GM19043 (cell line): ENCODE measurements at regions not wholly inside any gene's neighbourhood (a gene's known extent, or its start where the extent isn't known, plus 50 kb on each side); places are given as distances from the start of the nearest gene placed in this dataset.
"Not testable (repeated sequence)": the region's sequence is repeated elsewhere in the genome, so short reads cannot be mapped to it uniquely, and the experiment has no call there.

Source experiments
- ATAC-seq: cut with Tn5 transposase; IDR thresholded peaks from one replicate; pipeline ENCODE4 v1.9.1; 2021; ENCODE audit warnings: low read depth; ENCODE audit not compliant: unreplicated experiment

DNA sequence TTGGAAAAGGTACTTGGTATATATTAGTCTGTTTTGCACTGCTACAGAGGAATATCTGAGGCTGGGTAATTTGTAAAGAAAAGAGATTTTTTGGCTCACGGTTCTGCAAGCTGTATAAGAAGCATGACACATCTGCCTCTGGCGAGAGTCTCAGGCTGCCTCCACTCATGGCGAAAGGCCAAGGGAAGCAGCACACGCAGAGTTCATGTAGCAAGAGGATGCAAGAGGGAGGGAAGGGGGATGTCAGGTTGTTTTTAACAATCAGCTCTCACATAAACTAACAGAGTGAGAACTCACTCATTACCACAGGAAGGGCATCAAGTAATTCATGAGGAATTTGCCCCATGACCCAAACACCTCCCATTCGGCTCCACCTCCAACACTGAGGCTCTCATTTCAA lies 484.8 kb upstream of the DPP6 start:
- no peak for ATAC-seq

GRCh38 chr7:153569520-153569919 lies 482.7 kb upstream of the DPP6 start:
- ATAC-seq, result not testable (repeated sequence)

DNA sequence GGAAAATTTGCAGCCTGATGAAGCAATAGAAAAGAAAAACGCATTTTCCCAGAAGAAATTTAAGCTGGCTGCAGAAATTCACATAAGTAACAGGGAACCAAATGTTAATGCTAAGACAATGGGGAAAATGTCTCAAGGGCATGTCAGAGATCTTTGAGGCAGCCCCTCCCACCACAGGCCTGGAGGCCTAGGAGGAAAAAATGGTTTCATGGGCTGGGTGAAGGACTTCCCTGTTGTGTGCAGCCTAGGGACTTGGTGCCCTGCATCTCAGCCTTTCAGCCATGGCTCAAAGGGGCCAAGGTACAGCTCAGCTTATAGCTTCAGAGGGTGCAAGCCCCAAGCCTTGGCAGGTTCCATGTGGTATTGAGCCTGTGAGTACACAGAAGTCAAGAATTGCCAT lies 476.1 kb upstream of the DPP6 start:
- ATAC-seq, result no peak

DNA sequence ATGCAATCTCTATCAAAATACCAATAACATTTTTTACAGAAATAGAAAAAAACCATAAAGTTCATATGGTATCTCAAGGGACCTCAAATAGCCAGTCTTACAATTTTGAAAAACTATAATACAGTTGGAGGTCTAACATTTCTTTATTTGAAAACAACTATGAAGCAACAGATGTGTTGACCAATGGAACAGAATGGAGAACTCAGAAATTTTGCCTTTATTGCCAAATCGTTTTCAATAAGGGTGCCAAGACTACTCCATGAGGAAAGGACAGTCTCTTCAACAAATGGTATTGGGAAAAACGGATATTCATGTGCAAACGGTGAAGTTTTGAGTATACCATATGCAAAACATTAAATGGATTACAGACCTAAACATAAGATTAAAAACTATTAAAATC lies 470.8 kb upstream of the DPP6 start:
- no peak for ATAC-seq

- ATAC-seq, result no peak
These were observed 468.1 kb upstream of the DPP6 start for GRCh38 chr7:153584132-153584531.

DNA sequence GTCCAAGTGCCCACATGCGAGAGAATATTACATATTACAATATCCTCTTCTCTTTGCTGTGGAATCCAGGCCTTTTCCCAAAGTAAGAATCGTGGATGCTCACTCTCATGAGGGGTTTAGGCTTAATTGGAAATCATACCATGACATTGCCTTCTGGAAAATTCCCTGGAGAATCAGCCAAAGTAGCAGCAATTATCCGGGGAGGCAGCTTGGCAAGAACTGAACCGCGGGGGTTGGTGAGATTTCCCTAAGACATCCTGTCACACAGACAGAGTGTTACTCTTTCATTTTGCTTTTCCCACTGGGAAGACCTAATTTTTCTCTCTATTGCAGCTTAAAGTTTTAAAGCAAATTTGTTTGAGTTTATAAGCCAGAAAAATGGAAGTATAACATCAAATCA lies 463.6 kb upstream of the DPP6 start:
- no peak for ATAC-seq

- ATAC-seq, result no peak
These were observed 462.1 kb upstream of the DPP6 start for GRCh38 chr7:153590136-153590535.

GRCh38 chr7:153590571-153590970 lies 461.6 kb upstream of the DPP6 start:
- no peak for ATAC-seq

- no peak for ATAC-seq
These were observed 444.8 kb upstream of the DPP6 start for GRCh38 chr7:153607354-153607753.

- no peak for ATAC-seq
These were observed 435.4 kb upstream of the DPP6 start for GRCh38 chr7:153616711-153617325.

- no peak for ATAC-seq
These were observed 424.9 kb upstream of the DPP6 start for GRCh38 chr7:153627323-153627722.

DNA sequence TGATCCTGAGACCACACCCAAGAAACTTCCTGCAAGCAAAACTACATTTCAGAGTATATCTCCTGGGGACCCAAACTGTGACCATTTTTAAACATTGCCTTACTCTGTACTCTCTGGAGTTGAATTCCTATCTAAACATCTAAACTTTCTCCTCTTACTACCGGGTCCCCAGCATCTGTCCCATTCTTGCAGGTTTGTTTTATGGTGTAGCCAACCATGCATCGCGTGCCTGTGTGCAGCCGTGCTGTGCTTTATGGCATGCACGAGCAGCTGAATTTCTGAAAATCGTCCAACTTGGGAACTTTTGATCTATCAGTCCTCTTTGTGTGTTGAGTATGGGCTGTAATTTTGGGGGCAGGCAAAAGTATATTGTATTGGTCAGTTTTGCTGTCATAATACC lies 423.8 kb upstream of the DPP6 start:
- no peak for ATAC-seq

DNA sequence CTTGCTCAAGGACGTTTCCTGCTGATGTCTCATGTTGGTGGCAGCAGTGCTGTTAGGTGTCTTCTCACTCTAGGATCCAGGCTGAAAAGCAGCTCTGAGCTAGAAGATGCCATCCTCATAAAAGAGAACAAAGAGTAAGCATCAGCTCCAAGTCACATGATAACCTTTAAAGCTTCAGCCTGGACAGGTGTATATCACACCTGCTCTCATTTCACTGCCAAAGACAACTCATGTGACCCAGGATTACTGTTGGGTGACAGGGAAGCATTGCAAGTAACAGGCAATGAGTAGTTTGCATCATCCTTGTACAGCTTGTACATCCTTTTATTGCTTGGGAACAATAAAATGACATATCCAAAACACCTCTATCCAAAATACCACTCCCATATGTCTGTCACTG lies 423.4 kb upstream of the DPP6 start:
- no peak for ATAC-seq

- no peak for ATAC-seq
These were observed 413.3 kb upstream of the DPP6 start for GRCh38 chr7:153638821-153639435.

DNA sequence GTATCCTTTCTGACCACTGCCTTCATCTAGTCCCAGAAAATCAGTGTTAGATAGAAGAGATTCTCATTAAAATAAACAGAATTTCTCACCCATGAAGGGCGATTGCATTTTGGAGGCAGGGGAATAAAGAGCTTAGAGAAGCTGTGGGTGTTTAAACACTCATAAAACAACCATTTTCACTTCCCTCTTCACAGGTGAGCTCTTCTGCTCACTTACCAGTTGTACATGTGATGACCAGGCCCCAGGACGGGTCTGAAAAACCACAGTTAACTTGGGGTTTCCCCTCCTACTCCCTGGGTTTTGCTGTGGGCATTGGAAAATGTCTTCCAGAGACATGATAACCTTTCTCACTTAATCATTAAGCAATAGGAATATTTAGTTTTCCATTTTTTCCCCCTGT lies 411.6 kb upstream of the DPP6 start:
- no peak for ATAC-seq

DNA sequence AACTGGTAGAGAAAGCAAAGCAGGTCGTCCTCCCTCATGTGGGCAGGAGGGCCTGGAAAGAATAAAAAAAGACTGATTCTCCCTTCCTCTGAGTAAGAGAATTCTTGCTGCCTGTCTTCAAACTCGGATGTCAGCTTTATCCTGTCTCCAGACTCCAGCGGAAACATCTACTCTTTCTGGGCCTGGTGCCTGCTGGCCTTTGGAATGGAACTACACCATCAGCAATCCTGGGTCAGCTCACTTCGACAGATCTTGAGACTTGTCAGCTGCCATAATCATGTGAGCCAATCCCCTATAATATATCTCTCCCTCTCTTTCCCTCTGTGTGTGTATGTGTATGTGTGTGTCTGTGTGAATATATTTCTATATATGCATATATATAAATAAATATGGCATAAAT lies 411.0 kb upstream of the DPP6 start:
- ATAC-seq, result no peak

DNA sequence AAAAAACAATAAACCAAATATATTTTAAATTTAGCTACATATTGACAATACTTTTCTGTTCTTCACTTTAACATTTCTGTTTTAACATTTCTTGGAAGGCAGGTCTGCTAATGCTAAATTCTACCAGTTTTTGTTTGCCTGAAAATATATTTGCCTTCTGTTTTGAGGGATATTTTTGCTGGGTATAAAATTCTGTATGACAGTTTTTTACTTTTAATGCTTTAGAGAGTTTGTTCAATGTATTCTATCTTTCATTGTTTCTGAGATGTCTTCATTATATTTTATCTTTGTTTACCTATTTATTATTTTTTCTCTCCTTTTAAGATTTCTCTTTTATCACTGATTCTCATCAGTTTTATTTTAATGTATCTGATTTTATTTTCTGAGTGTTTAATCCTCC lies 409.2 kb upstream of the DPP6 start:
- ATAC-seq, result no peak

DNA sequence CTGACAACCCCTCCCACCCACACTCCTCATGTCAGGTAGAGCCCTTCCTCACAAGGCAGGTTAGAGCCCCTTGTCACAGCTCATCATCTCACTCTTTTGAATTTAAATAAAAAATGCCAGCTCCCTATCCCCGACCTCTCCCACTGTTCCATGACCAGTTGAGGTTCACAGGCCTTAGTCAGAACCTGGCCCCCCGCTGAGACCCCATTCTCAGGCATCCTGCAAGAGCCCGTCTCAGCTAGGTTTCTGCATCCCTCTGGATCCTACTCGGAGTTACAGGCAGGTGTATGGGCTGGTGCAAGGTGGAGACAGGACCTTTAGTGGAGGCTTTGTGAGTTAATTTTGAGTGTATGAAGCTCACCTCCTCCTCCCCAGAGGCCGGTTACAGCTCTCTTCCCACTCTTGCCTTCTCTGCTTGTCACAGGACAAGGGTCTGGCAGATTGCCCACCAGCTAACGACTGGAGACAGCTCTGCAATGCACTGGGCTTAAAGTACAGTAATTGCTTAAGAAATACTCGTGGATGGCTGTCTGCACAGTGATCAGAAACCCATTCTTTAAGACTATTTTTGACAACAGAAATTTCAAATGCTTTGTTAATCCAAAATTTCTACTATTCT lies 394.9 kb upstream of the DPP6 start:
- ATAC-seq, result no peak

GRCh38 chr7:153675131-153675530 lies 377.1 kb upstream of the DPP6 start:
- ATAC-seq, result no peak

- ATAC-seq, result no peak
These were observed 369.6 kb upstream of the DPP6 start for GRCh38 chr7:153682628-153683027.

DNA sequence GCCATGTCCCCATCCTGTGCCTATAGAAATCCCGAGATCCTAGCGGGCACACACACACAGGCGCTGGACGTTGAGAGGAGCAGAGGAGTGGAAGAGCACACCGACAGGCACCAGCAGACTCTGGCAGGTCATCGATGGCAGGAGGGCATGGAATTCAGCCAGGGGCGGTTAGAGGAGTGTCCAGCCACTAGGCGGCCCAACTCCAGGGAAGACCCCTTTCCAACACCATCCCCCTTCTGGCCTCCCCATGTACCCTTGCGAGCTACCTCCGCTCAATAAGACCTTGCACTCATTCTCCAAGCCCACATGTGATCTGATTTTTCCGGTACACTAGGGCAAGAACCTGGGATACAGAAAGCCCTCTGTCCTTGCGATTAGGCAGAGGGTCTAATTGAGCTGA lies 356.0 kb upstream of the DPP6 start:
- ATAC-seq, result no peak

DNA sequence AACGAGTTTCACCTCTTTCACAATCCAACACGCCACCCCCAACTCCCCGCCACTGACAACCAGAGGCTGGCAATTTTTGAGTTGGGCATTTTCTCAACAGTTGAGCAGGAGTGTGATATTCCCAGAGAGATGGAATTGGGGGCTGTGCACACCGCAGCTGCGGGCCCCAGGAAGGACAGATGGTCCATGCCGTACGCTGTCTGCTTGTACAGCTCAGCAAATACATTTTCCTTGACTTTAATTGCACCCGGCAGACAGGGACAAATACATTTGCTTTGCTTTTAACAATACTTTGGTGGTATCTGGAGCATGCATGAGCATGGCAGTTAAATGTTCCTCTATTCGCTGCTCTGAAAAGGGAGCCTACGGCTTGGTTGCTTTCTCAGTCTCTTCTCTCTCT lies 354.2 kb upstream of the DPP6 start:
- no peak for ATAC-seq
